Ishikawa (cell line): ENCODE measurements at regions not wholly inside any gene's neighbourhood (a gene's known extent, or its start where the extent isn't known, plus 50 kb on each side); places are given as distances from the start of the nearest gene placed in this dataset.

ENCODE experiments used
- CEBPB ChIP-seq: IDR thresholded peaks from 2 replicates; pipeline ENCODE4 v1.6.1; 2012
- CREB1 ChIP-seq: IDR thresholded peaks from 2 replicates; pipeline ENCODE4 v1.6.1; 2012; ENCODE audit warnings: low read depth
- EGR1 ChIP-seq: IDR thresholded peaks from 2 replicates; pipeline ENCODE4 v1.6.1; 2012
- EP300 ChIP-seq: IDR thresholded peaks from 2 replicates; pipeline ENCODE4 v1.6.1; 2012; ENCODE audit warnings: borderline replicate concordance
- FOXM1 ChIP-seq: IDR thresholded peaks from 2 replicates; pipeline ENCODE4 v1.6.1; 2012; ENCODE audit warnings: low read depth, borderline replicate concordance
- MAX ChIP-seq: IDR thresholded peaks from 2 replicates; pipeline ENCODE4 v1.6.1; 2012
- NFIC ChIP-seq: IDR thresholded peaks from 2 replicates; pipeline ENCODE4 v1.6.1; 2012
- RAD21 ChIP-seq: IDR thresholded peaks from 2 replicates; pipeline ENCODE4 v1.6.1; 2012; ENCODE audit warnings: low read depth
- REST ChIP-seq: IDR thresholded peaks from 2 replicates; pipeline ENCODE4 v1.6.1; 2012; ENCODE audit warnings: low read depth, mild to moderate bottlenecking
- TAF1 ChIP-seq: IDR thresholded peaks from 2 replicates; pipeline ENCODE4 v1.6.1; 2012; ENCODE audit warnings: low read depth, mild to moderate bottlenecking
- TCF12 ChIP-seq: IDR thresholded peaks from 2 replicates; pipeline ENCODE4 v1.6.1; 2012; ENCODE audit warnings: low read depth
- TEAD4 ChIP-seq: IDR thresholded peaks from 2 replicates; pipeline ENCODE4 v1.6.1; 2012
- USF1 ChIP-seq: IDR thresholded peaks from 2 replicates; pipeline ENCODE4 v1.6.1; 2012
- YY1 ChIP-seq: IDR thresholded peaks from 2 replicates; pipeline ENCODE4 v1.6.1; 2012; ENCODE audit warnings: low read depth
- ZBTB7A ChIP-seq: IDR thresholded peaks from 2 replicates; pipeline ENCODE4 v1.6.1; 2012; ENCODE audit warnings: low read depth

GRCh38 chr5:58314356-58315210 is 145.3 kb downstream of the PLK2 start:
- no peak for TF ChIP-seq REST
- TF ChIP-seq TCF12, result no peak
- no peak for TF ChIP-seq USF1
- 0 out of 2 replicates have a peak, but pooled peaks have one; percentile 10 for TF ChIP-seq CEBPB
- TF ChIP-seq YY1, result no peak
- no peak for TF ChIP-seq MAX

GRCh38 chr5:58312299-58312698 is 147.6 kb downstream of the PLK2 start:
- TF ChIP-seq EP300, result no peak
- TF ChIP-seq MAX, result no peak
- TF ChIP-seq YY1, result no peak
- no peak for TF ChIP-seq USF1
- TF ChIP-seq CEBPB, result no peak
- TF ChIP-seq TAF1, result no peak
- TF ChIP-seq CREB1, result no peak
- TF ChIP-seq FOXM1, result no peak
- TF ChIP-seq TEAD4, result no peak
- TF ChIP-seq TCF12, result no peak
- no peak for TF ChIP-seq EGR1

GRCh38 chr5:58311526-58311925 is 148.4 kb downstream of the PLK2 start:
- no peak for TF ChIP-seq TAF1
- no peak for TF ChIP-seq TCF12
- TF ChIP-seq YY1, result no peak
- TF ChIP-seq EGR1, result no peak
- no peak for TF ChIP-seq NFIC
- TF ChIP-seq CEBPB, result no peak
- TF ChIP-seq ZBTB7A, result no peak
- no peak for TF ChIP-seq CREB1

GRCh38 chr5:58300346-58300895 is 159.5 kb downstream of the PLK2 start:
- TF ChIP-seq TAF1 (no peak), EP300 (no peak), CREB1 (no peak), REST (no peak), FOXM1 (no peak), EGR1 (no peak), ZBTB7A (no peak)

- TF ChIP-seq EGR1 (no peak), TCF12 (no peak), USF1 (no peak), REST (no peak), FOXM1 (no peak), MAX (no peak), YY1 (no peak), TEAD4 (no peak), RAD21 (no peak), CEBPB (no peak), CREB1 (no peak), TAF1 (no peak), ZBTB7A (no peak), EP300 (no peak)
Measured at GRCh38 chr5:58299256-58299655, 160.6 kb downstream of the PLK2 start.
